NOMO-1 treated with DMSO at 0.1 percent for 48 hours (cell line): ENCODE measurements at regions not wholly inside any gene's neighbourhood (a gene's known extent, or its start where the extent isn't known, plus 50 kb on each side); places are given as distances from the start of the nearest gene placed in this dataset.

Source experiments
- DNase-seq: peaks from one replicate; lab custom pipeline; 2025; ENCODE audit not compliant: unreplicated experiment; lab: John Stamatoyannopoulos, UW

GRCh38 chr15:88707771-88708654 is 69.2 kb downstream of the ISG20 start:
- no peak for DNase-seq

GRCh38 chr15:88708655-88709054 is 69.8 kb downstream of the ISG20 start:
- peak; percentile 75 for DNase-seq

GRCh38 chr15:88710027-88710715 is 71.4 kb downstream of the ISG20 start:
- DNase-seq: no peak

GRCh38 chr15:88711806-88712205 is 73.0 kb downstream of the ISG20 start:
- no peak for DNase-seq

- no peak for DNase-seq
Measured at GRCh38 chr15:88714782-88715372, 76.1 kb downstream of the ISG20 start.

GRCh38 chr15:88716543-88717381 is 77.9 kb downstream of the ISG20 start:
- DNase-seq: no peak

- DNase-seq: no peak
Measured at GRCh38 chr15:88717382-88718031, 78.7 kb downstream of the ISG20 start.

GRCh38 chr15:88718731-88719130 is 79.9 kb downstream of the ISG20 start:
- no peak for DNase-seq

- DNase-seq: no peak
Measured at GRCh38 chr15:88719654-88720053, 80.8 kb downstream of the ISG20 start.

- peak; percentile 79 for DNase-seq
Measured at GRCh38 chr15:88725305-88726210, 77.7 kb upstream of the ACAN start.

GRCh38 chr15:88727439-88727838 is 75.8 kb upstream of the ACAN start:
- DNase-seq: no peak

- DNase-seq: no peak
Measured at GRCh38 chr15:88729581-88729980, 73.7 kb upstream of the ACAN start.

GRCh38 chr15:88730751-88731150 is 72.5 kb upstream of the ACAN start:
- no peak for DNase-seq

- DNase-seq: no peak
Measured at GRCh38 chr15:88735212-88735611, 68.0 kb upstream of the ACAN start.

GRCh38 chr15:88736204-88736603 is 67.0 kb upstream of the ACAN start:
- no peak for DNase-seq

- no peak for DNase-seq
Measured at GRCh38 chr15:88738796-88739195, 64.4 kb upstream of the ACAN start.

GRCh38 chr15:88739541-88739940 is 63.7 kb upstream of the ACAN start:
- DNase-seq: no peak

- no peak for DNase-seq
Measured at GRCh38 chr15:88740356-88740755, 62.9 kb upstream of the ACAN start.

- no peak for DNase-seq
Measured at GRCh38 chr15:88741046-88741445, 62.2 kb upstream of the ACAN start.

- no peak for DNase-seq
Measured at GRCh38 chr15:88741671-88742070, 61.6 kb upstream of the ACAN start.
